ENCODE measurements at regions not wholly inside any gene's neighbourhood (a gene's known extent, or its start where the extent isn't known, plus 50 kb on each side); places are given as distances from the start of the nearest gene placed in this dataset.

GRCh38 chr4:148975464-148975863, 533.2 kb upstream of the NR3C2 start:
- Histone ChIP-seq H3K4me3 (ENCODE audit: insufficient read depth, low read length, poor library complexity, severe bottlenecking) (no peak overlapping the region), H3K79me2 (ENCODE audit: insufficient read depth, low read length) (no peaks in the 10 kb centered on the region), H2AFZ (ENCODE audit: low read depth, low read length, severe bottlenecking) (no peak overlapping the region), H3K27me3 (ENCODE audit: low read length) (no peaks in the 10 kb centered on the region), H4K20me1 (ENCODE audit: low read depth, low read length) (no peaks in the 10 kb centered on the region), H3K9me2 (replicated peaks; ENCODE audit: insufficient read depth, low read length) (no peaks in the 10 kb centered on the region), H3K36me3 (ENCODE audit: low read length) (no peaks in the 10 kb centered on the region), H3K27ac (ENCODE audit: low read depth, low read length) (no peak overlapping the region), H3K9ac (ENCODE audit: low read length) (no peak overlapping the region), H3F3A (ENCODE audit: insufficient read depth) (no peaks in the 10 kb centered on the region), H3K9me3 (ENCODE audit: insufficient read depth, low read length) (no peaks in the 10 kb centered on the region), H3K4me2 (ENCODE audit: low read depth, low read length, poor library complexity, severe bottlenecking) (no peak overlapping the region)
- TF ChIP-seq, protein P1, sequence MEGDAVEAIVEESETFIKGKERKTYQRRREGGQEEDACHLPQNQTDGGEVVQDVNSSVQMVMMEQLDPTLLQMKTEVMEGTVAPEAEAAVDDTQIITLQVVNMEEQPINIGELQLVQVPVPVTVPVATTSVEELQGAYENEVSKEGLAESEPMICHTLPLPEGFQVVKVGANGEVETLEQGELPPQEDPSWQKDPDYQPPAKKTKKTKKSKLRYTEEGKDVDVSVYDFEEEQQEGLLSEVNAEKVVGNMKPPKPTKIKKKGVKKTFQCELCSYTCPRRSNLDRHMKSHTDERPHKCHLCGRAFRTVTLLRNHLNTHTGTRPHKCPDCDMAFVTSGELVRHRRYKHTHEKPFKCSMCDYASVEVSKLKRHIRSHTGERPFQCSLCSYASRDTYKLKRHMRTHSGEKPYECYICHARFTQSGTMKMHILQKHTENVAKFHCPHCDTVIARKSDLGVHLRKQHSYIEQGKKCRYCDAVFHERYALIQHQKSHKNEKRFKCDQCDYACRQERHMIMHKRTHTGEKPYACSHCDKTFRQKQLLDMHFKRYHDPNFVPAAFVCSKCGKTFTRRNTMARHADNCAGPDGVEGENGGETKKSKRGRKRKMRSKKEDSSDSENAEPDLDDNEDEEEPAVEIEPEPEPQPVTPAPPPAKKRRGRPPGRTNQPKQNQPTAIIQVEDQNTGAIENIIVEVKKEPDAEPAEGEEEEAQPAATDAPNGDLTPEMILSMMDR (IDR thresholded peaks at IDR 0.05; ENCODE audit: insufficient read depth, low read length, poor library complexity, severe bottlenecking): no peak
- no peak for TF ChIP-seq EZH2phosphoT487 (conservative IDR thresholded peaks at IDR 0.05; ENCODE audit: low read length)

DNA sequence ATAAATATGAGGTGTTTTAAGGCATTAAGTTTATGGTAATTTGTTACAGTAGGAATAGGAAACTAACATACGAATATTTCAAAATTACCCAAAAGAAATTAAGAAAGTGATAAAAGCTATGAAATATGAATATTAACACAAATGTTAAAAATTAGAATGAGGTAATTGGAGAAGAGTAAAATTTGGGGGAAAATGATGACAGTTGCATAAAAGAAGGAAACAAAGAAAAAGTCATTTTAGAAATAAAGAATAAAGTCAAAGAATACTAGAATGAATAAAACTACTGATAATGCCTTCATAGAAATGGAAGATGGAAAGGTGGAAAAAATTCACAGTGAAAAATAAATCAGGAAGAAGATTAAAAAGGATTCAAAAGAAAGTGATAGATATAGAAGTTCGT, 522.9 kb upstream of the NR3C2 start:
- no peak overlapping the region for H3K4me2 ChIP-seq (ENCODE audit: low read depth, low read length, poor library complexity, severe bottlenecking)
- no peaks in the 10 kb centered on the region for H3K27me3 ChIP-seq (ENCODE audit: low read length)
- H3K9ac ChIP-seq (ENCODE audit: low read length): no peak overlapping the region
- no peaks in the 10 kb centered on the region for H4K20me1 ChIP-seq (ENCODE audit: low read depth, low read length)
- no peaks in the 10 kb centered on the region for H3K9me2 ChIP-seq (replicated peaks; ENCODE audit: insufficient read depth, low read length)
- H3K9me3 ChIP-seq (ENCODE audit: insufficient read depth, low read length): no peaks in the 10 kb centered on the region
- no peaks in the 10 kb centered on the region for H3K79me2 ChIP-seq (ENCODE audit: insufficient read depth, low read length)
- no peak overlapping the region for H2AFZ ChIP-seq (ENCODE audit: low read depth, low read length, severe bottlenecking)
- no peaks in the 10 kb centered on the region for H3F3A ChIP-seq (ENCODE audit: insufficient read depth)
- no peaks in the 10 kb centered on the region for H3K36me3 ChIP-seq (ENCODE audit: low read length)
- H3K4me3 ChIP-seq (ENCODE audit: insufficient read depth, low read length, poor library complexity, severe bottlenecking): no peak overlapping the region
- TF ChIP-seq, protein P1 (IDR thresholded peaks at IDR 0.05; ENCODE audit: insufficient read depth, low read length, poor library complexity, severe bottlenecking): no peak
- TF ChIP-seq EZH2phosphoT487 (conservative IDR thresholded peaks at IDR 0.05; ENCODE audit: low read length): no peak
- no peak overlapping the region for H3K27ac ChIP-seq (ENCODE audit: low read depth, low read length)

- no peak overlapping the region for H3K9ac ChIP-seq (ENCODE audit: low read length)
- no peaks in the 10 kb centered on the region for H3K36me3 ChIP-seq (ENCODE audit: low read length)
- no peak overlapping the region for H3K27ac ChIP-seq (ENCODE audit: low read depth, low read length)
- H3K9me3 ChIP-seq (ENCODE audit: insufficient read depth, low read length): no peaks in the 10 kb centered on the region
- no peaks in the 10 kb centered on the region for H4K20me1 ChIP-seq (ENCODE audit: low read depth, low read length)
- H3K79me2 ChIP-seq (ENCODE audit: insufficient read depth, low read length): no peaks in the 10 kb centered on the region
- TF ChIP-seq EZH2phosphoT487 (conservative IDR thresholded peaks at IDR 0.05; ENCODE audit: low read length): no peak
- TF ChIP-seq, protein P1 (IDR thresholded peaks at IDR 0.05; ENCODE audit: insufficient read depth, low read length, poor library complexity, severe bottlenecking): no peak
- no peak overlapping the region for H3K4me2 ChIP-seq (ENCODE audit: low read depth, low read length, poor library complexity, severe bottlenecking)
- no peaks in the 10 kb centered on the region for H3K9me2 ChIP-seq (replicated peaks; ENCODE audit: insufficient read depth, low read length)
- H3K4me3 ChIP-seq (ENCODE audit: insufficient read depth, low read length, poor library complexity, severe bottlenecking): no peak overlapping the region
- H3F3A ChIP-seq (ENCODE audit: insufficient read depth): no peaks in the 10 kb centered on the region
- H2AFZ ChIP-seq (ENCODE audit: low read depth, low read length, severe bottlenecking): no peak overlapping the region
- H3K27me3 ChIP-seq (ENCODE audit: low read length): no peaks in the 10 kb centered on the region
These were observed 522.2 kb upstream of the NR3C2 start for GRCh38 chr4:148964456-148964855.
